Activated CD4-positive, alpha-beta memory T cell treated with anti-CD3 and anti-CD28 coated beads, Interleukin-2, amount 10 ng/mL, durations not matched to agents 7 days and 5 days (primary cell): ENCODE measurements at regions not wholly inside any gene's neighbourhood (a gene's known extent, or its start where the extent isn't known, plus 50 kb on each side); places are given as distances from the start of the nearest gene placed in this dataset.

ENCODE experiments used
- CTCF ChIA-PET: fragments of 350-600 bp; sonication (Branson Sonifier 250); formaldehyde crosslinking; loops from one replicate; lab custom pipeline; 2021; ENCODE audit warnings: antibody characterized with exemption, inconsistent platforms; lab: Charles Lee
- POLR2A ChIA-PET: fragments of 350-600 bp; sonication (Branson Sonifier 250); formaldehyde crosslinking; loops from one replicate; lab custom pipeline; 2021; ENCODE audit warnings: antibody characterized with exemption; lab: Charles Lee
- DNase-seq: peaks from one replicate; pipeline ENCODE4 v3.0.0-alpha.2; 2020
- H3K27ac Mint-ChIP-seq: one replicate; pipeline ENCODE4 v1.8.0; 2021; ENCODE audit warnings: mild to moderate bottlenecking, mixed read lengths
- H3K27me3 Mint-ChIP-seq: one replicate; pipeline ENCODE4 v1.8.0; 2021; ENCODE audit warnings: mixed read lengths
- H3K36me3 Mint-ChIP-seq: one replicate; pipeline ENCODE4 v1.8.0; 2021; ENCODE audit warnings: low read depth, mixed read lengths
- H3K4me1 Mint-ChIP-seq: one replicate; pipeline ENCODE4 v1.8.0; 2021; ENCODE audit warnings: mixed read lengths
- H3K4me3 Mint-ChIP-seq: one replicate; pipeline ENCODE4 v1.8.0; 2021; ENCODE audit warnings: mild to moderate bottlenecking, mixed read lengths
- H3K9me3 Mint-ChIP-seq: one replicate; pipeline ENCODE4 v1.8.0; 2021; ENCODE audit warnings: mixed read lengths

- H3K4me3 Mint-ChIP-seq: no peak overlapping the region
- H3K4me1 Mint-ChIP-seq: no peaks in the 10 kb centered on the region
- peaks cover 5% of the 10 kb centered on the region for H3K9me3 Mint-ChIP-seq
- DNase-seq: no peak
- no peaks in the 10 kb centered on the region for H3K36me3 Mint-ChIP-seq
- ChIA-PET CTCF (no interaction called here), POLR2A (no interaction called here)
- no peak overlapping the region for H3K27ac Mint-ChIP-seq
- no peaks in the 10 kb centered on the region for H3K27me3 Mint-ChIP-seq
Measured at GRCh38 chr7:46812101-46812675, 769.7 kb downstream of the TNS3 start.

- Mint-ChIP-seq H3K27me3 (no peaks in the 10 kb centered on the region), H3K9me3 (peaks cover 9% of the 10 kb centered on the region), H3K4me1 (no peaks in the 10 kb centered on the region), H3K4me3 (no peak overlapping the region), H3K36me3 (no peaks in the 10 kb centered on the region), H3K27ac (no peak overlapping the region)
- CTCF ChIA-PET: no interaction called here
- DNase-seq: no peak
- POLR2A ChIA-PET: no interaction called here
Measured at GRCh38 chr7:46811529-46811928, 770.4 kb downstream of the TNS3 start.

GRCh38 chr7:46810986-46811385, 770.9 kb downstream of the TNS3 start:
- Mint-ChIP-seq H3K9me3 (peaks cover 8% of the 10 kb centered on the region), H3K4me3 (no peak overlapping the region), H3K27ac (no peak overlapping the region), H3K27me3 (no peaks in the 10 kb centered on the region), H3K4me1 (no peaks in the 10 kb centered on the region), H3K36me3 (no peaks in the 10 kb centered on the region)
- CTCF ChIA-PET: no interaction called here
- no peak for DNase-seq
- POLR2A ChIA-PET: no interaction called here

GRCh38 chr7:46809886-46810285, 772.0 kb downstream of the TNS3 start:
- H3K36me3 Mint-ChIP-seq: no peaks in the 10 kb centered on the region
- peaks cover 8% of the 10 kb centered on the region for H3K9me3 Mint-ChIP-seq
- no peak overlapping the region for H3K27ac Mint-ChIP-seq
- DNase-seq: no peak
- no peaks in the 10 kb centered on the region for H3K4me1 Mint-ChIP-seq
- ChIA-PET CTCF (no interaction called here), POLR2A (no interaction called here)
- H3K27me3 Mint-ChIP-seq: no peaks in the 10 kb centered on the region
- H3K4me3 Mint-ChIP-seq: no peak overlapping the region

GRCh38 chr7:46806856-46807255, 775.1 kb downstream of the TNS3 start:
- no peak for DNase-seq
- no peaks in the 10 kb centered on the region for H3K27me3 Mint-ChIP-seq
- CTCF ChIA-PET: no interaction called here
- peaks cover 13% of the 10 kb centered on the region for H3K9me3 Mint-ChIP-seq
- H3K36me3 Mint-ChIP-seq: no peaks in the 10 kb centered on the region
- H3K4me3 Mint-ChIP-seq: no peak overlapping the region
- H3K4me1 Mint-ChIP-seq: no peaks in the 10 kb centered on the region
- POLR2A ChIA-PET: no interaction called here
- H3K27ac Mint-ChIP-seq: no peak overlapping the region

GRCh38 chr7:46802479-46802878, 779.4 kb downstream of the TNS3 start:
- no peaks in the 10 kb centered on the region for H3K4me1 Mint-ChIP-seq
- peaks cover 14% of the 10 kb centered on the region for H3K9me3 Mint-ChIP-seq
- ChIA-PET CTCF (no interaction called here), POLR2A (no interaction called here)
- DNase-seq: no peak
- H3K36me3 Mint-ChIP-seq: no peaks in the 10 kb centered on the region
- no peaks in the 10 kb centered on the region for H3K27me3 Mint-ChIP-seq
- no peak overlapping the region for H3K27ac Mint-ChIP-seq
- no peak overlapping the region for H3K4me3 Mint-ChIP-seq

- ChIA-PET POLR2A (no interaction called here), CTCF (no interaction called here)
- Mint-ChIP-seq H3K36me3 (no peaks in the 10 kb centered on the region), H3K4me1 (no peaks in the 10 kb centered on the region), H3K27me3 (no peaks in the 10 kb centered on the region), H3K9me3 (no peaks in the 10 kb centered on the region), H3K27ac (no peak overlapping the region), H3K4me3 (no peak overlapping the region)
- no peak for DNase-seq
Measured at GRCh38 chr7:46791188-46791587, 790.7 kb downstream of the TNS3 start.

GRCh38 chr7:46786995-46787394, 794.9 kb downstream of the TNS3 start:
- CTCF ChIA-PET: no interaction called here
- Mint-ChIP-seq H3K4me1 (no peaks in the 10 kb centered on the region), H3K27me3 (no peaks in the 10 kb centered on the region), H3K4me3 (no peak overlapping the region), H3K27ac (no peak overlapping the region), H3K36me3 (no peaks in the 10 kb centered on the region), H3K9me3 (no peaks in the 10 kb centered on the region)
- POLR2A ChIA-PET: no interaction called here
- DNase-seq: no peak

GRCh38 chr7:46786221-46786954, 795.5 kb downstream of the TNS3 start:
- no peak overlapping the region for H3K4me3 Mint-ChIP-seq
- H3K27ac Mint-ChIP-seq: no peak overlapping the region
- DNase-seq: no peak
- no peaks in the 10 kb centered on the region for H3K36me3 Mint-ChIP-seq
- CTCF ChIA-PET: no interaction called here
- POLR2A ChIA-PET: no interaction called here
- no peaks in the 10 kb centered on the region for H3K9me3 Mint-ChIP-seq
- H3K4me1 Mint-ChIP-seq: no peaks in the 10 kb centered on the region
- no peaks in the 10 kb centered on the region for H3K27me3 Mint-ChIP-seq

GRCh38 chr7:46784732-46785131, 797.2 kb downstream of the TNS3 start:
- H3K4me1 Mint-ChIP-seq: no peaks in the 10 kb centered on the region
- H3K4me3 Mint-ChIP-seq: no peak overlapping the region
- H3K27me3 Mint-ChIP-seq: no peaks in the 10 kb centered on the region
- no peaks in the 10 kb centered on the region for H3K9me3 Mint-ChIP-seq
- H3K27ac Mint-ChIP-seq: no peak overlapping the region
- POLR2A ChIA-PET: no interaction called here
- H3K36me3 Mint-ChIP-seq: no peaks in the 10 kb centered on the region
- CTCF ChIA-PET: no interaction called here
- DNase-seq: no peak

GRCh38 chr7:46781901-46782439, 799.9 kb downstream of the TNS3 start:
- Mint-ChIP-seq H3K27ac (no peak overlapping the region), H3K4me3 (no peak overlapping the region), H3K4me1 (no peaks in the 10 kb centered on the region), H3K27me3 (no peaks in the 10 kb centered on the region), H3K9me3 (peaks cover 4% of the 10 kb centered on the region), H3K36me3 (no peaks in the 10 kb centered on the region)
- DNase-seq: no peak
- ChIA-PET POLR2A (no interaction called here), CTCF (no interaction called here)

GRCh38 chr7:46776790-46777189, 805.1 kb downstream of the TNS3 start:
- DNase-seq: no peak
- POLR2A ChIA-PET: no interaction called here
- peaks cover 4% of the 10 kb centered on the region for H3K9me3 Mint-ChIP-seq
- CTCF ChIA-PET: no interaction called here
- H3K4me3 Mint-ChIP-seq: no peak overlapping the region
- H3K36me3 Mint-ChIP-seq: no peaks in the 10 kb centered on the region
- no peaks in the 10 kb centered on the region for H3K4me1 Mint-ChIP-seq
- no peaks in the 10 kb centered on the region for H3K27me3 Mint-ChIP-seq
- H3K27ac Mint-ChIP-seq: no peak overlapping the region

GRCh38 chr7:46775776-46776175, 806.1 kb downstream of the TNS3 start:
- CTCF ChIA-PET: no interaction called here
- no peak overlapping the region for H3K4me3 Mint-ChIP-seq

GRCh38 chr7:46775020-46775419, 806.9 kb downstream of the TNS3 start:
- no peaks in the 10 kb centered on the region for H3K36me3 Mint-ChIP-seq

More at GRCh38 chr7:46775776-46776175, 806.1 kb downstream of the TNS3 start:
- no peak for DNase-seq
- Mint-ChIP-seq H3K9me3 (peaks cover 4% of the 10 kb centered on the region), H3K36me3 (no peaks in the 10 kb centered on the region), H3K27me3 (no peaks in the 10 kb centered on the region), H3K27ac (no peak overlapping the region), H3K4me1 (no peaks in the 10 kb centered on the region)
- POLR2A ChIA-PET: no interaction called here

More at GRCh38 chr7:46775020-46775419, 806.9 kb downstream of the TNS3 start:
- Mint-ChIP-seq H3K9me3 (peaks cover 4% of the 10 kb centered on the region), H3K27me3 (no peaks in the 10 kb centered on the region), H3K27ac (no peak overlapping the region), H3K4me3 (no peak overlapping the region), H3K4me1 (no peaks in the 10 kb centered on the region)
- ChIA-PET CTCF (no interaction called here), POLR2A (no interaction called here)
- DNase-seq: no peak
